ENCODE measurements at regions not wholly inside any gene's neighbourhood (a gene's known extent, or its start where the extent isn't known, plus 50 kb on each side); places are given as distances from the start of the nearest gene placed in this dataset.
A peak's percentile ranks its signal among the peaks of the same experiment; 100 is the strongest.

GRCh38 chr3:59277816-59278215, 228.0 kb upstream of the CFAP20DC start:
- Histone ChIP-seq H3K9me2 (ENCODE audit: insufficient read depth) (peaks cover 13% of the 10 kb centered on the region; the same call in 1 of the 2 replicates), H3K4me2 (no peak overlapping the region), H2AFZ (0 out of 2 replicates have a peak overlapping the region, but pooled peaks have one; percentile 52), H3F3A (replicated peaks; ENCODE audit: low read depth) (no peaks in the 10 kb centered on the region), H3K4me1 (ENCODE audit: insufficient read depth) (no peaks in the 10 kb centered on the region), H4K20me1 (replicated peaks; ENCODE audit: insufficient read depth) (no peaks in the 10 kb centered on the region), H3K27me3 (ENCODE audit: insufficient read depth) (no peaks in the 10 kb centered on the region), H3K36me3 (ENCODE audit: insufficient read depth) (no peaks in the 10 kb centered on the region; the same call in 1 of the 2 replicates), H3K79me2 (replicated peaks; ENCODE audit: insufficient read depth) (no peaks in the 10 kb centered on the region), H3K27ac (ENCODE audit: low read depth) (no peak overlapping the region), H3K4me3 (no peak overlapping the region)
- no peak overlapping the region for H3K27ac Mint-ChIP-seq
- TF ChIP-seq EZH2 (IDR thresholded peaks at IDR 0.05; ENCODE audit: low read depth, unreplicated experiment) (no peak), ETS1 (IDR thresholded peaks at IDR 0.05) (no peak)
- ATAC-seq (no peak), DNase-seq (ENCODE audit: low spot score) (no peak)
- H3K4me1 Mint-ChIP-seq = no peaks in the 10 kb centered on the region
- H3K27me3 Mint-ChIP-seq (ENCODE audit: insufficient read depth, low read depth, poor library complexity) = peaks cover 6% of the 10 kb centered on the region
- no peaks in the 10 kb centered on the region for H3K9me3 Mint-ChIP-seq
- H3K4me3 Mint-ChIP-seq = no peak overlapping the region
- H3K36me3 Mint-ChIP-seq (ENCODE audit: low read depth) = no peaks in the 10 kb centered on the region

GRCh38 chr3:59277201-59277600, 227.4 kb upstream of the CFAP20DC start:
- H3K36me3 Mint-ChIP-seq (ENCODE audit: low read depth) = no peaks in the 10 kb centered on the region

More at GRCh38 chr3:59277201-59277600, 227.4 kb upstream of the CFAP20DC start:
- Histone ChIP-seq H4K20me1 (replicated peaks; ENCODE audit: insufficient read depth) (no peaks in the 10 kb centered on the region), H2AFZ (no peak overlapping the region), H3K27me3 (ENCODE audit: insufficient read depth) (no peaks in the 10 kb centered on the region), H3K27ac (ENCODE audit: low read depth) (no peak overlapping the region), H3K79me2 (replicated peaks; ENCODE audit: insufficient read depth) (no peaks in the 10 kb centered on the region), H3K36me3 (ENCODE audit: insufficient read depth) (no peaks in the 10 kb centered on the region; the same call in 1 of the 2 replicates), H3F3A (replicated peaks; ENCODE audit: low read depth) (no peaks in the 10 kb centered on the region), H3K4me1 (ENCODE audit: insufficient read depth) (no peaks in the 10 kb centered on the region), H3K4me3 (no peak overlapping the region), H3K9me2 (ENCODE audit: insufficient read depth) (peaks cover 10% of the 10 kb centered on the region; the same call in 1 of the 2 replicates), H3K4me2 (no peak overlapping the region)
- no peak for ATAC-seq
- Mint-ChIP-seq H3K27me3 (ENCODE audit: insufficient read depth, low read depth, poor library complexity) (peaks cover 6% of the 10 kb centered on the region), H3K27ac (no peak overlapping the region), H3K9me3 (no peaks in the 10 kb centered on the region), H3K4me3 (no peak overlapping the region), H3K4me1 (no peaks in the 10 kb centered on the region)
- no peak for DNase-seq (ENCODE audit: low spot score)
- TF ChIP-seq STAT1 (IDR thresholded peaks at IDR 0.05; ENCODE audit: unreplicated experiment) (no peak), REST (IDR thresholded peaks at IDR 0.05; ENCODE audit: unreplicated experiment) (no peak), JUNB (IDR thresholded peaks at IDR 0.05; ENCODE audit: unreplicated experiment) (no peak), POLR2AphosphoS5 (IDR thresholded peaks at IDR 0.05; ENCODE audit: low read depth) (no peak), CTCF (conservative IDR thresholded peaks at IDR 0.05; ENCODE audit: low read depth in 2 of 2) (no peak), CREB1 (CRISPR knock-in tag; IDR thresholded peaks at IDR 0.05; ENCODE audit: low read depth) (no peak)
